IMR-90 (cell line): ENCODE measurements at regions not wholly inside any gene's neighbourhood (a gene's known extent, or its start where the extent isn't known, plus 50 kb on each side); places are given as distances from the start of the nearest gene placed in this dataset.

Experiments
- ATAC-seq: fragments of 200-7000 bp; cut with Tn5 transposase; 2 replicates; pipeline ENCODE4 v1.9.1; 2020; ENCODE audit warnings: low read depth, mild to moderate bottlenecking, moderate library complexity
- BruUV-seq: library from RNA; stranded (reverse); fragments of 400-500 nt; replicated peaks from 2 replicates; lab custom pipeline; 2021; lab: Mats Ljungman, UMichigan
- CTCF ChIA-PET: fragments of 300-600 bp; formaldehyde crosslinking; extraction: SDS; loops from one replicate; lab custom pipeline; 2021; ENCODE audit warnings: antibody characterized with exemption; lab: Yijun Ruan, JAX
- POLR2A ChIA-PET: fragments of 300-600 bp; sonication (Branson Sonifier 250); formaldehyde crosslinking; loops from one replicate; lab custom pipeline; 2022; ENCODE audit warnings: antibody characterized with exemption; ENCODE audit not compliant: unreplicated experiment; lab: Charles Lee
- DNase-seq: peaks from one replicate; pipeline ENCODE4 v3.0.0; 2013
- H2AFZ ChIP-seq: replicated peaks from 2 replicates; pipeline ENCODE3; 2013; ENCODE audit warnings: low read length, mild to moderate bottlenecking; ENCODE audit not compliant: poor library complexity
- H2AK5ac ChIP-seq: 2 replicates; pipeline ENCODE4 v1.6.1; 2013; ENCODE audit warnings: low read depth, low read length, inconsistent platforms
- H2AK9ac ChIP-seq: replicated peaks from 2 replicates; pipeline ENCODE3; 2013; ENCODE audit warnings: mild to moderate bottlenecking, low read depth, low read length, moderate library complexity; ENCODE audit not compliant: poor library complexity
- H2BK120ac ChIP-seq: 2 replicates; pipeline ENCODE4 v1.6.1; 2013; ENCODE audit warnings: low read depth, low read length, inconsistent platforms
- H2BK15ac ChIP-seq: 3 replicates; pipeline ENCODE4 v1.6.1; 2013; ENCODE audit warnings: low read depth, low read length, inconsistent platforms
- H2BK20ac ChIP-seq: 2 replicates; pipeline ENCODE4 v1.6.1; 2013; ENCODE audit warnings: low read depth, mild to moderate bottlenecking, inconsistent platforms, low read length, moderate library complexity
- H2BK5ac ChIP-seq: 2 replicates; pipeline ENCODE4 v1.6.1; 2013; ENCODE audit warnings: mild to moderate bottlenecking, low read depth, low read length, inconsistent platforms; ENCODE audit not compliant: poor library complexity, severe bottlenecking
- H3K14ac ChIP-seq: replicated peaks from 2 replicates; pipeline ENCODE4 v1.6.1; 2013; ENCODE audit warnings: low read depth, low read length, inconsistent platforms
- H3K18ac ChIP-seq: 2 replicates; pipeline ENCODE4 v1.6.1; 2013; ENCODE audit warnings: low read depth, low read length, control low read depth
- H3K23ac ChIP-seq: 2 replicates; pipeline ENCODE4 v1.6.1; 2013; ENCODE audit warnings: low read depth, low read length, inconsistent platforms
- H3K27ac ChIP-seq: 2 replicates; pipeline ENCODE4 v1.5.1; 2013; ENCODE audit warnings: mild to moderate bottlenecking, control low read depth, low read length; ENCODE audit not compliant: insufficient read depth
- H3K27me3 ChIP-seq: 2 replicates; pipeline ENCODE4 v1.6.1; 2013; ENCODE audit warnings: low read length; ENCODE audit not compliant: control insufficient read depth, insufficient read depth
- H3K36me3 ChIP-seq: 2 replicates; pipeline ENCODE4 v1.6.1; 2013; ENCODE audit warnings: low read length, mixed read lengths; ENCODE audit not compliant: control insufficient read depth, insufficient read depth
- H3K4ac ChIP-seq: 2 replicates; pipeline ENCODE4 v1.6.1; 2013; ENCODE audit warnings: low read depth, low read length, inconsistent platforms
- H3K4me1 ChIP-seq: 2 replicates; pipeline ENCODE4 v1.6.1; 2013; ENCODE audit warnings: low read length, mixed read lengths; ENCODE audit not compliant: control insufficient read depth, insufficient read depth
- H3K4me2 ChIP-seq: 2 replicates; pipeline ENCODE4 v1.6.1; 2013; ENCODE audit warnings: low read depth, mild to moderate bottlenecking, control low read depth, low read length, moderate library complexity
- H3K4me3 ChIP-seq: 2 replicates; pipeline ENCODE4 v1.5.1; 2013; ENCODE audit warnings: low read depth, mild to moderate bottlenecking, control low read depth, low read length, moderate library complexity; ENCODE audit not compliant: insufficient read depth
- H3K56ac ChIP-seq: 2 replicates; pipeline ENCODE4 v1.6.1; 2013; ENCODE audit warnings: low read length, inconsistent platforms; ENCODE audit not compliant: insufficient read depth; ENCODE audit errors: extremely low read depth
- H3K79me1 ChIP-seq, 2 experiments: 2 replicates each; pipeline ENCODE4 v1.6.1; 2013; ENCODE audit warnings: low read length in 2 of 2, inconsistent platforms in 1 of 2, low read depth in 1 of 2
- H3K9ac ChIP-seq: 2 replicates; pipeline ENCODE4 v1.6.1; 2013; ENCODE audit warnings: low read depth, low read length, control low read depth
- H3K9me1 ChIP-seq: 2 replicates; pipeline ENCODE4 v1.6.1; 2013; ENCODE audit warnings: low read length, inconsistent platforms; ENCODE audit not compliant: insufficient read depth
- H3K9me3 ChIP-seq: 2 replicates; pipeline ENCODE4 v1.6.1; 2013; ENCODE audit warnings: low read length; ENCODE audit not compliant: control insufficient read depth, insufficient read depth
- H4K20me1 ChIP-seq: 2 replicates; pipeline ENCODE4 v1.6.1; 2013; ENCODE audit warnings: low read length, inconsistent platforms; ENCODE audit not compliant: insufficient read depth
- H4K5ac ChIP-seq: 2 replicates; pipeline ENCODE4 v1.6.1; 2013; ENCODE audit warnings: mild to moderate bottlenecking, low read depth, low read length, control low read depth
- H4K8ac ChIP-seq, 2 experiments: 2 replicates each; pipeline ENCODE4 v1.6.1; 2013; ENCODE audit warnings: low read depth in 2 of 2, low read length in 2 of 2, control low read depth in 1 of 2, inconsistent platforms in 1 of 2
- H4K91ac ChIP-seq: 2 replicates; pipeline ENCODE4 v1.6.1; 2013; ENCODE audit warnings: low read depth, low read length, inconsistent platforms; ENCODE audit not compliant: insufficient read depth
- BHLHE40 ChIP-seq: fragments of 150-350 bp; IDR thresholded peaks from 2 replicates; pipeline ENCODE4 v1.6.1; 2016; ENCODE audit warnings: mild to moderate bottlenecking, low read depth, low read length
- CEBPB ChIP-seq: IDR thresholded peaks from 2 replicates; pipeline ENCODE4 v1.6.1; 2012; ENCODE audit warnings: low read depth, low read length, improper control_type of control experiment
- CHD1 ChIP-seq: IDR thresholded peaks from 2 replicates; pipeline ENCODE4 v1.6.1; 2012; ENCODE audit warnings: low read depth, low read length, improper control_type of control experiment
- FOS ChIP-seq: fragments of 150-350 bp; IDR thresholded peaks from 2 replicates; pipeline ENCODE4 v1.6.1; 2016; ENCODE audit warnings: low read depth, low read length
- MAFK ChIP-seq: IDR thresholded peaks from 2 replicates; pipeline ENCODE4 v1.6.1; 2012; ENCODE audit warnings: low read depth, low read length, improper control_type of control experiment
- MAZ ChIP-seq: IDR thresholded peaks from 2 replicates; pipeline ENCODE4 v1.6.1; 2012; ENCODE audit warnings: low read depth, mild to moderate bottlenecking, low read length, improper control_type of control experiment, moderate library complexity, borderline replicate concordance
- MXI1 ChIP-seq: IDR thresholded peaks from 2 replicates; pipeline ENCODE4 v1.6.1; 2012; ENCODE audit warnings: low read depth, mild to moderate bottlenecking, low read length, moderate library complexity, borderline replicate concordance
- NFE2L2 ChIP-seq: fragments of 150-350 bp; IDR thresholded peaks from 2 replicates; pipeline ENCODE4 v1.6.1; 2016; ENCODE audit warnings: low read depth, mild to moderate bottlenecking, low read length
- POLR2A ChIP-seq: IDR thresholded peaks from 2 replicates; pipeline ENCODE4 v1.6.1; 2012; ENCODE audit warnings: mild to moderate bottlenecking, low read depth, low read length
- RAD21 ChIP-seq: IDR thresholded peaks from 2 replicates; pipeline ENCODE4 v1.6.1; 2012; ENCODE audit warnings: low read length, improper control_type of control experiment
- RCOR1 ChIP-seq: IDR thresholded peaks from 2 replicates; pipeline ENCODE4 v1.6.1; 2012; ENCODE audit warnings: mild to moderate bottlenecking, low read length, improper control_type of control experiment; ENCODE audit not compliant: insufficient replicate concordance
- RFX5 ChIP-seq: IDR thresholded peaks from 2 replicates; pipeline ENCODE4 v1.8.0; 2012; ENCODE audit warnings: low read depth, mild to moderate bottlenecking, low read length, moderate library complexity
- SMC3 ChIP-seq: fragments of 150-350 bp; IDR thresholded peaks from 2 replicates; pipeline ENCODE4 v1.6.1; 2016; ENCODE audit warnings: low read depth, mild to moderate bottlenecking, antibody characterized with exemption, low read length, moderate library complexity
- WGBS, 2 experiments: methylation state at CpG; one replicate each; pipeline versions ENCODE4 v1.1.5 to v1.1.7; 2013; ENCODE audit warnings: missing lambda C conversion rate in 2 of 2; ENCODE audit not compliant: insufficient read length in 1 of 2; ENCODE audit errors: extremely low coverage in 2 of 2; 5-methylcytosine and 5-hydroxymethylcytosine counted together
- dilution Hi-C: fragments of 300-500 bp; cut with HindIII; formaldehyde crosslinking; loops from one replicate; pipeline ENCODE4 v1.14.3; 2018; ENCODE audit warnings: low sequenced_read_pairs; ENCODE audit not compliant: unreplicated experiment
- in situ Hi-C: fragments of 300-500 bp; cut with MboI; formaldehyde crosslinking; loops from 3 replicates; pipeline ENCODE4 v1.14.3; 2019; ENCODE audit warnings: low sequenced_read_pairs, inconsistent platforms, mixed read lengths
- intact Hi-C: fragments of 100-400 bp; cut with micrococcal nuclease; formaldehyde crosslinking; loops from 2 replicates; pipeline ENCODE4 v1.10.0; 2022
- TF ChIP-seq, protein P1 (sequence below): fragments of 150-350 bp; IDR thresholded peaks from 2 replicates; pipeline ENCODE4 v1.6.1; 2016; ENCODE audit warnings: low read depth, mild to moderate bottlenecking, low read length, moderate library complexity, borderline replicate concordance
- TF ChIP-seq, protein P2 (sequence below): fragments of 150-350 bp; IDR thresholded peaks from 2 replicates; pipeline ENCODE4 v1.6.1; 2017; ENCODE audit warnings: mild to moderate bottlenecking, antibody characterized with exemption, low read length, low read depth
- TF ChIP-seq, protein P3 (sequence below): conservative IDR thresholded peaks from 2 replicates; pipeline ENCODE4 v1.5.1; 2012; ENCODE audit warnings: mild to moderate bottlenecking, low read depth, low read length, improper control_type of control experiment

DNA sequence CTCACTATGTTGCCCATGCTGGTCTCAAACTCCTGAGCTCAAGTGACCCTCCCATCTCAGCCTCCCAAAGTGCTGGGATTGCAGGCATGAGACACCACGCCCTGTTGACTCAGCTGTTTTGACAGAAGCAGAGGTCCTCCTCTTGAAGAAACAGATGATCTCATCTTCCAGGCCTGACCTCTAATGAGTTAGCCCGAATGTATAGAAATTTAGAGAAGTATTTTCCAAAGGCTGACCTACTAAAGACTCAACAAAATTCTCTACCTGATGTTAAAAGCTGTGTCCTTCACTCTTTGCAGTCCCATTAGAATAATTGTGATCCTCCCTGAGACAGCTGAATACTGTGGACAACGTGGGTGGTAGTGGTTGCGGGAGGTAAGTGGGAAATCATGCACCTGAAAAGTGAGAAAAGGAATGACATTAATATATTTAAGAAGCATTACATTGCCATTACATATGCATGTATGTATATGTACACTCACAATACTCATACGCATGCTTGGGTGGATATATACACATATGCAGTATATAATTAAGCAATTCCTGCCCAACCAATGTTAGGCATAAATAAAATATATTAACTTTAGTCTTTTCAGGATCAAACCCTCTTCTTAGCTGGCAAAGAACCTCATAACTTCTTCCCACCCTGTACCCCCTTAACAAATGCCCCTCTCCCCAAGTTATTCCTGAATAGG, 204.6 kb upstream of the NR2F2 start:
- Histone ChIP-seq H3K23ac (no peak overlapping the region), H2BK5ac (no peak overlapping the region), H3K14ac (no peak overlapping the region), H2AK5ac (no peak overlapping the region), H4K20me1 (no peaks in the 10 kb centered on the region), H3K56ac (no peak overlapping the region), H3K9me3 (no peaks in the 10 kb centered on the region), H3K9ac (no peak overlapping the region), H3K36me3 (no peaks in the 10 kb centered on the region), H2AK9ac (no peak overlapping the region), H3K4ac (no peak overlapping the region), H3K27me3 (no peaks in the 10 kb centered on the region; the same call in 1 of the 2 replicates), H3K79me1 (no peaks in the 10 kb centered on the region), H4K8ac (no peak overlapping the region), H2BK120ac (no peak overlapping the region), H3K18ac (no peak overlapping the region), H4K5ac (no peak overlapping the region), H2BK20ac (no peak overlapping the region), H3K4me1 (peaks cover 3% of the 10 kb centered on the region), H3K4me2 (no peak overlapping the region), H3K27ac (no peak overlapping the region), H3K4me3 (no peak overlapping the region), H2BK15ac (no peak overlapping the region), H4K91ac (no peak overlapping the region), H3K9me1 (no peaks in the 10 kb centered on the region), H2AFZ (no peak overlapping the region)
- ChIA-PET POLR2A (interaction anchor here (0.5 kb wide), 1 partner anchor 22 kb away, joined by 3 read pairs; no protein-coding TSS in a partner anchor), CTCF (interaction anchor here (1.3 kb wide), 1 partner anchor 10 kb away, joined by 4 read pairs; no protein-coding TSS in a partner anchor)
- no CpG with 5 or more reads among the region's 5 CpGs for WGBS, 2 experiments
- DNase-seq (peak; percentile 65), ATAC-seq (peak; percentile 24; the same call in 1 of the 2 replicates)
- TF ChIP-seq RFX5, result no peak
- TF ChIP-seq FOS, result no peak
- TF ChIP-seq NFE2L2, result no peak
- no peak for TF ChIP-seq SMC3
- no peak for TF ChIP-seq CHD1
- TF ChIP-seq MXI1, result no peak
- TF ChIP-seq MAZ, result no peak
- TF ChIP-seq BHLHE40, result no peak
- TF ChIP-seq CEBPB, result no peak
- TF ChIP-seq, protein P1, sequence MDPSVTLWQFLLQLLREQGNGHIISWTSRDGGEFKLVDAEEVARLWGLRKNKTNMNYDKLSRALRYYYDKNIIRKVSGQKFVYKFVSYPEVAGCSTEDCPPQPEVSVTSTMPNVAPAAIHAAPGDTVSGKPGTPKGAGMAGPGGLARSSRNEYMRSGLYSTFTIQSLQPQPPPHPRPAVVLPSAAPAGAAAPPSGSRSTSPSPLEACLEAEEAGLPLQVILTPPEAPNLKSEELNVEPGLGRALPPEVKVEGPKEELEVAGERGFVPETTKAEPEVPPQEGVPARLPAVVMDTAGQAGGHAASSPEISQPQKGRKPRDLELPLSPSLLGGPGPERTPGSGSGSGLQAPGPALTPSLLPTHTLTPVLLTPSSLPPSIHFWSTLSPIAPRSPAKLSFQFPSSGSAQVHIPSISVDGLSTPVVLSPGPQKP, result no peak
- no peak for TF ChIP-seq MAFK
- TF ChIP-seq, protein P2, sequence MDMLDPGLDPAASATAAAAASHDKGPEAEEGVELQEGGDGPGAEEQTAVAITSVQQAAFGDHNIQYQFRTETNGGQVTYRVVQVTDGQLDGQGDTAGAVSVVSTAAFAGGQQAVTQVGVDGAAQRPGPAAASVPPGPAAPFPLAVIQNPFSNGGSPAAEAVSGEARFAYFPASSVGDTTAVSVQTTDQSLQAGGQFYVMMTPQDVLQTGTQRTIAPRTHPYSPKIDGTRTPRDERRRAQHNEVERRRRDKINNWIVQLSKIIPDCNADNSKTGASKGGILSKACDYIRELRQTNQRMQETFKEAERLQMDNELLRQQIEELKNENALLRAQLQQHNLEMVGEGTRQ, result no peak
- no peak for TF ChIP-seq RCOR1
- TF ChIP-seq POLR2A, result no peak
- TF ChIP-seq RAD21, result no peak
- TF ChIP-seq, protein P3, sequence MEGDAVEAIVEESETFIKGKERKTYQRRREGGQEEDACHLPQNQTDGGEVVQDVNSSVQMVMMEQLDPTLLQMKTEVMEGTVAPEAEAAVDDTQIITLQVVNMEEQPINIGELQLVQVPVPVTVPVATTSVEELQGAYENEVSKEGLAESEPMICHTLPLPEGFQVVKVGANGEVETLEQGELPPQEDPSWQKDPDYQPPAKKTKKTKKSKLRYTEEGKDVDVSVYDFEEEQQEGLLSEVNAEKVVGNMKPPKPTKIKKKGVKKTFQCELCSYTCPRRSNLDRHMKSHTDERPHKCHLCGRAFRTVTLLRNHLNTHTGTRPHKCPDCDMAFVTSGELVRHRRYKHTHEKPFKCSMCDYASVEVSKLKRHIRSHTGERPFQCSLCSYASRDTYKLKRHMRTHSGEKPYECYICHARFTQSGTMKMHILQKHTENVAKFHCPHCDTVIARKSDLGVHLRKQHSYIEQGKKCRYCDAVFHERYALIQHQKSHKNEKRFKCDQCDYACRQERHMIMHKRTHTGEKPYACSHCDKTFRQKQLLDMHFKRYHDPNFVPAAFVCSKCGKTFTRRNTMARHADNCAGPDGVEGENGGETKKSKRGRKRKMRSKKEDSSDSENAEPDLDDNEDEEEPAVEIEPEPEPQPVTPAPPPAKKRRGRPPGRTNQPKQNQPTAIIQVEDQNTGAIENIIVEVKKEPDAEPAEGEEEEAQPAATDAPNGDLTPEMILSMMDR, result no peak
- no TSS peak for BruUV-seq
- in situ Hi-C loops, result no loop called here
- dilution Hi-C loops, result no loop called here
- intact Hi-C loops, result no loop called here
